WTC11 (cell line): ENCODE measurements at regions not wholly inside any gene's neighbourhood (a gene's known extent, or its start where the extent isn't known, plus 50 kb on each side); places are given as distances from the start of the nearest gene placed in this dataset.

ENCODE experiments used
- ATAC-seq: fragments of 200-7000 bp; cut with Tn5 transposase; 2 replicates; pipeline ENCODE4 v1.10.0; 2021; ENCODE audit warnings: mild to moderate bottlenecking, moderate library complexity
- CTCF ChIA-PET: fragments of 300-600 bp; sonication (Branson Sonifier 250); formaldehyde crosslinking; loops from one replicate; lab custom pipeline; 2021; ENCODE audit warnings: antibody characterized with exemption; lab: Charles Lee
- POLR2A ChIA-PET: fragments of 350-600 bp; sonication (Branson Sonifier 250); formaldehyde crosslinking; loops from one replicate; lab custom pipeline; 2021; ENCODE audit warnings: antibody characterized with exemption; lab: Charles Lee
- DNase-seq: peaks from one replicate; pipeline ENCODE4 v3.0.0; 2021; ENCODE audit warnings: low spot score
- H3K27ac Mint-ChIP-seq: 2 replicates; pipeline ENCODE4 v1.8.0; 2021; ENCODE audit warnings: mixed read lengths
- H3K27me3 Mint-ChIP-seq: 2 replicates; pipeline ENCODE4 v1.8.0; 2021; ENCODE audit warnings: low read depth, mild to moderate bottlenecking, moderate library complexity, mixed read lengths
- H3K36me3 Mint-ChIP-seq: 2 replicates; pipeline ENCODE4 v1.8.0; 2021; ENCODE audit warnings: mixed read lengths
- H3K4me1 Mint-ChIP-seq: 2 replicates; pipeline ENCODE4 v1.8.0; 2022; ENCODE audit warnings: mixed read lengths
- H3K4me3 Mint-ChIP-seq: 2 replicates; pipeline ENCODE4 v1.8.0; 2021; ENCODE audit warnings: mild to moderate bottlenecking, moderate library complexity, mixed read lengths
- H3K9me3 Mint-ChIP-seq: 2 replicates; pipeline ENCODE4 v1.8.0; 2021; ENCODE audit warnings: mixed read lengths
- ATF1 ChIP-seq: sonication (generic); formaldehyde crosslinking; IDR thresholded peaks from 2 replicates; pipeline ENCODE4 v1.8.1; 2023; ENCODE audit warnings: mild to moderate bottlenecking, moderate library complexity, missing genetic modification reagents
- CREM ChIP-seq: sonication (generic); formaldehyde crosslinking; IDR thresholded peaks from 2 replicates; pipeline ENCODE4 v1.8.1; 2022; ENCODE audit warnings: mild to moderate bottlenecking, missing genetic modification reagents, moderate library complexity
- ESRRA ChIP-seq: sonication (generic); formaldehyde crosslinking; IDR thresholded peaks from 2 replicates; pipeline ENCODE4 v1.8.1; 2022; ENCODE audit warnings: mild to moderate bottlenecking, missing genetic modification reagents, borderline replicate concordance
- GRHL2 ChIP-seq: fragments of 250-450 bp; sonication (Bioruptor Pico); IDR thresholded peaks from 2 replicates; pipeline ENCODE4 v1.8.0; 2022; ENCODE audit warnings: mild to moderate bottlenecking, moderate library complexity; ENCODE audit not compliant: insufficient replicate concordance, severe bottlenecking
- IRF2 ChIP-seq: sonication (generic); formaldehyde crosslinking; IDR thresholded peaks from 2 replicates; pipeline ENCODE4 v1.8.0; 2022; ENCODE audit warnings: low read depth, missing genetic modification reagents, borderline replicate concordance
- KAT7 ChIP-seq: sonication (generic); formaldehyde crosslinking; IDR thresholded peaks from 2 replicates; pipeline ENCODE4 v1.8.1; 2023; ENCODE audit warnings: missing genetic modification reagents, mild to moderate bottlenecking, borderline replicate concordance
- NR1H2 ChIP-seq: sonication (generic); formaldehyde crosslinking; IDR thresholded peaks from 2 replicates; pipeline ENCODE4 v1.9.0; 2021; ENCODE audit warnings: mild to moderate bottlenecking, moderate library complexity, missing genetic modification reagents
- NR2C2 ChIP-seq: sonication (generic); formaldehyde crosslinking; IDR thresholded peaks from 2 replicates; pipeline ENCODE4 v1.8.0; 2022; ENCODE audit warnings: mild to moderate bottlenecking, missing genetic modification reagents
- ZNF121 ChIP-seq: sonication (generic); formaldehyde crosslinking; IDR thresholded peaks from 2 replicates; pipeline ENCODE4 v1.8.0; 2023; ENCODE audit warnings: missing genetic modification reagents
- ZNF138 ChIP-seq: sonication (generic); formaldehyde crosslinking; conservative IDR thresholded peaks from 2 replicates; pipeline ENCODE4 v1.8.1; 2022; ENCODE audit warnings: mild to moderate bottlenecking, moderate library complexity, missing genetic modification reagents
- TF ChIP-seq, protein P1 (sequence below): sonication (generic); formaldehyde crosslinking; IDR thresholded peaks from 2 replicates; pipeline ENCODE4 v1.8.1; 2023; ENCODE audit warnings: mild to moderate bottlenecking, missing genetic modification reagents, moderate library complexity
- TF ChIP-seq, protein P2 (sequence below): sonication (generic); formaldehyde crosslinking; IDR thresholded peaks from 2 replicates; pipeline ENCODE4 v1.8.1; 2023; ENCODE audit warnings: mild to moderate bottlenecking, missing genetic modification reagents
- TF ChIP-seq, protein P3 (sequence below): fragments of 250-450 bp; sonication (Bioruptor Pico); IDR thresholded peaks from 2 replicates; pipeline ENCODE4 v1.9.0; 2021; ENCODE audit warnings: mild to moderate bottlenecking, borderline replicate concordance
- TF ChIP-seq, protein P4 (sequence below): sonication (generic); formaldehyde crosslinking; IDR thresholded peaks from 2 replicates; pipeline ENCODE4 v1.8.1; 2022; ENCODE audit warnings: missing genetic modification reagents, borderline replicate concordance

DNA sequence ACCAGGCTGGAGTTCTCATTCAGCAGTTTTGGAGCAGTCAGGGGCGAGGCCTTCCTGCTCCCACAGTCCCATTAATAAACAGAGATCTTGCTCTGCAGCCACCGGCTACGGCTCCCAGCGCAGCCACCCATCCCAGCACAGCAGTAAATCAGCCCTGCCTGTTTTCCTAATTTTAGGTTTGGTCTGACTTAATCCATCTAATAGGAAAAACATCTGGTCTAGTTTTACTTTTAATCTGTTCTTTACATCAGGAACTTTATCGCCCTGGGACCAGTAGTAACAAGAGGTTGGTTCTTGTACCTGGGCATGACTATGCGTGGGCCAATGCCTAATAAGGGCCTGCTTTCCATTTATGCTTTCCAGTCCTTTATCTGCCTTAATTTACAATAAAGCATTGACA, 264.0 kb upstream of the DPH6 start:
- no peaks in the 10 kb centered on the region for H3K36me3 Mint-ChIP-seq
- no peak for TF ChIP-seq ATF1 (CRISPR knock-in tag)
- TF ChIP-seq, protein P1, sequence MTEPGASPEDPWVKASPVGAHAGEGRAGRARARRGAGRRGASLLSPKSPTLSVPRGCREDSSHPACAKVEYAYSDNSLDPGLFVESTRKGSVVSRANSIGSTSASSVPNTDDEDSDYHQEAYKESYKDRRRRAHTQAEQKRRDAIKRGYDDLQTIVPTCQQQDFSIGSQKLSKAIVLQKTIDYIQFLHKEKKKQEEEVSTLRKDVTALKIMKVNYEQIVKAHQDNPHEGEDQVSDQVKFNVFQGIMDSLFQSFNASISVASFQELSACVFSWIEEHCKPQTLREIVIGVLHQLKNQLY (CRISPR knock-in tag), result no peak
- no peak for TF ChIP-seq GRHL2 (CRISPR knock-in tag)
- TF ChIP-seq, protein P2, sequence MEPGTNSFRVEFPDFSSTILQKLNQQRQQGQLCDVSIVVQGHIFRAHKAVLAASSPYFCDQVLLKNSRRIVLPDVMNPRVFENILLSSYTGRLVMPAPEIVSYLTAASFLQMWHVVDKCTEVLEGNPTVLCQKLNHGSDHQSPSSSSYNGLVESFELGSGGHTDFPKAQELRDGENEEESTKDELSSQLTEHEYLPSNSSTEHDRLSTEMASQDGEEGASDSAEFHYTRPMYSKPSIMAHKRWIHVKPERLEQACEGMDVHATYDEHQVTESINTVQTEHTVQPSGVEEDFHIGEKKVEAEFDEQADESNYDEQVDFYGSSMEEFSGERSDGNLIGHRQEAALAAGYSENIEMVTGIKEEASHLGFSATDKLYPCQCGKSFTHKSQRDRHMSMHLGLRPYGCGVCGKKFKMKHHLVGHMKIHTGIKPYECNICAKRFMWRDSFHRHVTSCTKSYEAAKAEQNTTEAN (CRISPR knock-in tag), result no peak
- TF ChIP-seq, protein P3, sequence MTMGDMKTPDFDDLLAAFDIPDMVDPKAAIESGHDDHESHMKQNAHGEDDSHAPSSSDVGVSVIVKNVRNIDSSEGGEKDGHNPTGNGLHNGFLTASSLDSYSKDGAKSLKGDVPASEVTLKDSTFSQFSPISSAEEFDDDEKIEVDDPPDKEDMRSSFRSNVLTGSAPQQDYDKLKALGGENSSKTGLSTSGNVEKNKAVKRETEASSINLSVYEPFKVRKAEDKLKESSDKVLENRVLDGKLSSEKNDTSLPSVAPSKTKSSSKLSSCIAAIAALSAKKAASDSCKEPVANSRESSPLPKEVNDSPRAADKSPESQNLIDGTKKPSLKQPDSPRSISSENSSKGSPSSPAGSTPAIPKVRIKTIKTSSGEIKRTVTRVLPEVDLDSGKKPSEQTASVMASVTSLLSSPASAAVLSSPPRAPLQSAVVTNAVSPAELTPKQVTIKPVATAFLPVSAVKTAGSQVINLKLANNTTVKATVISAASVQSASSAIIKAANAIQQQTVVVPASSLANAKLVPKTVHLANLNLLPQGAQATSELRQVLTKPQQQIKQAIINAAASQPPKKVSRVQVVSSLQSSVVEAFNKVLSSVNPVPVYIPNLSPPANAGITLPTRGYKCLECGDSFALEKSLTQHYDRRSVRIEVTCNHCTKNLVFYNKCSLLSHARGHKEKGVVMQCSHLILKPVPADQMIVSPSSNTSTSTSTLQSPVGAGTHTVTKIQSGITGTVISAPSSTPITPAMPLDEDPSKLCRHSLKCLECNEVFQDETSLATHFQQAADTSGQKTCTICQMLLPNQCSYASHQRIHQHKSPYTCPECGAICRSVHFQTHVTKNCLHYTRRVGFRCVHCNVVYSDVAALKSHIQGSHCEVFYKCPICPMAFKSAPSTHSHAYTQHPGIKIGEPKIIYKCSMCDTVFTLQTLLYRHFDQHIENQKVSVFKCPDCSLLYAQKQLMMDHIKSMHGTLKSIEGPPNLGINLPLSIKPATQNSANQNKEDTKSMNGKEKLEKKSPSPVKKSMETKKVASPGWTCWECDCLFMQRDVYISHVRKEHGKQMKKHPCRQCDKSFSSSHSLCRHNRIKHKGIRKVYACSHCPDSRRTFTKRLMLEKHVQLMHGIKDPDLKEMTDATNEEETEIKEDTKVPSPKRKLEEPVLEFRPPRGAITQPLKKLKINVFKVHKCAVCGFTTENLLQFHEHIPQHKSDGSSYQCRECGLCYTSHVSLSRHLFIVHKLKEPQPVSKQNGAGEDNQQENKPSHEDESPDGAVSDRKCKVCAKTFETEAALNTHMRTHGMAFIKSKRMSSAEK (CRISPR knock-in tag), result no peak
- TF ChIP-seq ESRRA, result no peak
- no peak for TF ChIP-seq NR1H2 (CRISPR knock-in tag)
- TF ChIP-seq ZNF138 (CRISPR knock-in tag), result no peak
- TF ChIP-seq CREM (CRISPR knock-in tag), result no peak
- TF ChIP-seq NR2C2 (CRISPR knock-in tag), result no peak
- no peak for TF ChIP-seq IRF2 (CRISPR knock-in tag)

DNA sequence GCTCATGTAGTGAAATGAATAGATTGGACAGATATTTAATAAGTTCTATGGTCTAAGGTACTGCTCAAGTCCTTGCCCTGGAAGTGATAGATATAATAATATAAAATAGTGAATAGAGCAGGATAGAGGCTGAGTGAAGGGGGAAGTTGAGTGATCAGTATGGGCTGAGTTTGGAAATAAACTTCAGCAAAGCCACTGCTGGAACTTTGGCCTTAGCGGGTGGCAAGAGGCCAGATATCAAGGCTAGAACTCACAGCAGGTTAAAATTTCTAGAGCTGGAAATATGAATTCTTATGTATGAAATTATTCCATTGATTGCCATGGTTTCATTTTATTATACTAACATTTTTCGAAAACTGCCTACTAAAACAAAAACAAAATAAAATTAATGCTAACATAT, 267.6 kb upstream of the DPH6 start:
- ChIA-PET POLR2A (no interaction called here), CTCF (no interaction called here)
- ATAC-seq (no peak), DNase-seq (no peak)
- no peaks in the 10 kb centered on the region for H3K9me3 Mint-ChIP-seq
- H3K27ac Mint-ChIP-seq, result no peak overlapping the region
- TF ChIP-seq, protein P3 (CRISPR knock-in tag), result no peak
- TF ChIP-seq KAT7 (CRISPR knock-in tag) (no peak), ZNF121 (CRISPR knock-in tag) (no peak), ZNF138 (CRISPR knock-in tag) (no peak)
- TF ChIP-seq, protein P4, sequence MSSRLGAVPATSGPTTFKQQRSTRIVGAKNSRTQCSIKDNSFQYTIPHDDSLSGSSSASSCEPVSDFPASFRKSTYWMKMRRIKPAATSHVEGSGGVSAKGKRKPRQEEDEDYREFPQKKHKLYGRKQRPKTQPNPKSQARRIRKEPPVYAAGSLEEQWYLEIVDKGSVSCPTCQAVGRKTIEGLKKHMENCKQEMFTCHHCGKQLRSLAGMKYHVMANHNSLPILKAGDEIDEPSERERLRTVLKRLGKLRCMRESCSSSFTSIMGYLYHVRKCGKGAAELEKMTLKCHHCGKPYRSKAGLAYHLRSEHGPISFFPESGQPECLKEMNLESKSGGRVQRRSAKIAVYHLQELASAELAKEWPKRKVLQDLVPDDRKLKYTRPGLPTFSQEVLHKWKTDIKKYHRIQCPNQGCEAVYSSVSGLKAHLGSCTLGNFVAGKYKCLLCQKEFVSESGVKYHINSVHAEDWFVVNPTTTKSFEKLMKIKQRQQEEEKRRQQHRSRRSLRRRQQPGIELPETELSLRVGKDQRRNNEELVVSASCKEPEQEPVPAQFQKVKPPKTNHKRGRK, result no peak
- no peaks in the 10 kb centered on the region for H3K27me3 Mint-ChIP-seq
- H3K4me3 Mint-ChIP-seq, result no peak overlapping the region
- no peaks in the 10 kb centered on the region for H3K4me1 Mint-ChIP-seq
- no peaks in the 10 kb centered on the region for H3K36me3 Mint-ChIP-seq

More for the DNA sequence above, 264.0 kb upstream of the DPH6 start:
- Mint-ChIP-seq H3K27ac (no peak overlapping the region), H3K4me3 (no peak overlapping the region), H3K27me3 (no peaks in the 10 kb centered on the region), H3K4me1 (no peaks in the 10 kb centered on the region), H3K9me3 (no peaks in the 10 kb centered on the region)
- ChIA-PET POLR2A (no interaction called here), CTCF (no interaction called here)
- DNase-seq (no peak), ATAC-seq (no peak)
